Activated CD4-positive, alpha-beta T cell treated with anti-CD3 and anti-CD28 coated beads, Interleukin-2, Interleukin-4, amounts not matched to agents 100 ng/mL and 50 ng/mL, durations not matched to agents 16 hours and 8 hours (primary cell): ENCODE measurements at regions not wholly inside any gene's neighbourhood (a gene's known extent, or its start where the extent isn't known, plus 50 kb on each side); places are given as distances from the start of the nearest gene placed in this dataset.
"Not testable (repeated sequence)": the region's sequence is repeated elsewhere in the genome, so short reads cannot be mapped to it uniquely, and the experiment has no call there.

Source experiments
- DNase-seq: peaks from one replicate; pipeline ENCODE4 v3.0.0-alpha.2; 2020; ENCODE audit warnings: low spot score

DNA sequence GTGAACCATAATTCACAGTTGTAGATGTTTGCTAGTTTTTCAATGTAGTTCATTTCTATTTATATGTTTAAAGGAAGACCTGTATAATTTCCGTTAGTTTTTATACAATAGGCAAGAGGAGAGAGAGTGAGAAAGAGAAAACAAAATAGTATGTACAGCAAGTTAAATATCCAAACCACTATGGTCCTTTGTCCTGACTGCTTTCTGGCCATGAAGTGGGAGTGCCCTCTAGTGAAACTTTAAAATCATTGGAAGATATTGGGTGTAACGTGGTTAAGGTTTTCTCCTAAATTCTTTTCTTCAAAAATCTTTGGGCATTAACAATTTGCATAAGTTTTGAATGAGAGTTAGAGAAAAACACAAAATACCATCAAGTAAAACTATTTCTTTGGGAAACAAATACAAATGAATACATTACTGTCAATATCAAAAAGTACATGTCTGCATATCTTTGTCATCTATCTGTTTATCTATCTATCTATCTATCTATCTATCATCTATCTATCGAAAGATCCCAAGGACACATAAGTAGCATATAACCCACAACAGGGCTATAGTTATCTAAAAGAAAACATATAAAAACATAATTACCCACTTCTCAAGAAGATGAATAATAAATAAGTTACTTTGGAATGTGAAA, 534.6 kb upstream of the ATP11B start:
- DNase-seq = no peak

DNA sequence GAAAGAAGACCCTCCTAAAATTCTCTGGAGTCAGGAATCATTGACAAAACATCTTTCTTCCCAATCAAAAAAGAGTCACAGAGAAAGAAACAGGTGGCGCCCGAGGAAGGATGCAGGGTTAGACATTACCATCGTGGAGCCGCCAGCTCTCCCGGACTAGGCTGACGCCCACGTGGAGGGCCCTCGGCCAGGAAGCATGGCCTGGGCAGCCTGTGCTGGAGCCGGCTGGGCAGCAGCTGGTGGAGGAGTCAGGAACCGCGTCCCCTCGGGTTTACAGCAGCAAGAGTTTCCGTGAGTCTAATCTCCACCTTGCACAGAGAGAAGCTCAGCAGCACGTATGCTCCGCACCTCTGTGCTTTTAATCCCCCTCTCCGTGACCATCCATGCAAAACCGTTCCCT, 533.7 kb upstream of the ATP11B start:
- no peak for DNase-seq

DNA sequence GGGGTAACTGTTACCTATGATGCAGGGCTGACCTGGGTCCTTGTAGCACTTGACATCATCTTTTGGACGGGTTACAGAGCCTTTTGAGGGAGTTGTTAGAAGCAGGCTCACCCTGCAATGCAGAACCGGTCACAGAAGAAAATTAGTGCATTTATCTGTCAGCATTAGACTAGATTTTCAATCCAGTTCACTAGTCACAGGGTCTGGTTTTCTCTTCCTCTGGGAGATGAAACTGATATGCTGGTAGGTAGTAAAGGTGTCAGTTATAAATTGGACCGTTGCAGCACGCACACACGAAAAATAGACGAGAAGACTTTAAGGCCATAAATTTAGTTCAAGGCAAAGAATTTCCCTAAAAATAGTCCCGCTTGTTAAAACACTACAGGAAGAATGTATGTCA, 532.3 kb upstream of the ATP11B start:
- DNase-seq = no peak

DNA sequence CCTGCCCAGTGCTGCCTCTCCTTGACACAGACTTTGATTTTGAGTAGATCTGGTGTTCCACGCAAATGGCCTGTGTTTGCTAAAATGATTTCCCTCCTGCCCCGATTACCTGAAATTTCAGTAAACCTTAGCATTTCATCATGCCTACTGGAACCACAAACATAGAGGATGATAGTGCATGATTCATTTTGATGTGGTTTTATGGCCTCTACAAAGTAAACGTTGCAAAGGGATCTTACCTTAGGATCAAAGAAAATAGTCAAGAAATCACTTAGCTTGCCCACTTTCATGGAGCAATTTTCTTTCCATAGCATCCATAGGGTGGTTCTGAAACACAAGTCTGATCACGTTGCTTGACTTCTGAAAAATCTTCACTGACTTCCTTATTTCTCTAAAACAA, 524.6 kb upstream of the ATP11B start:
- no peak for DNase-seq

DNA sequence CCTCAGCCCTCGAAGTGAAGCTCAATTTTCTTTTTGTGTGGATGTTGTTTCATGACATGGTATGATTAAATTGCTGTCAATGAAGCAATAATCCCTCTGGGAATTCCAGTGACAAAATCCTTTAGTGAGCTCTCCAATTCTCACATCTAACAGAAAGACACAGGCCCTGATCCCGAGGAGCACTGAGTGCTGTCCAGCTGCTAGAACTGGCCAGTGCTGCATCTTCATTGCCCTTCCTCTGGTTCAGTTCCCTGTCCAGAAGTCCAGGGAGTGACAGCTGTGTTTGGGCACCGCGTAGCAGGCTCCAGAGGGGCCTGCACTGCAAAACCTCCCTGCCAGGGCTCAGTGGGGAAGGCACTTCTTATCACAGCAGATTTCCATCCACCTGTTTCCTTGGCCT, 516.8 kb upstream of the ATP11B start:
- no peak for DNase-seq

DNA sequence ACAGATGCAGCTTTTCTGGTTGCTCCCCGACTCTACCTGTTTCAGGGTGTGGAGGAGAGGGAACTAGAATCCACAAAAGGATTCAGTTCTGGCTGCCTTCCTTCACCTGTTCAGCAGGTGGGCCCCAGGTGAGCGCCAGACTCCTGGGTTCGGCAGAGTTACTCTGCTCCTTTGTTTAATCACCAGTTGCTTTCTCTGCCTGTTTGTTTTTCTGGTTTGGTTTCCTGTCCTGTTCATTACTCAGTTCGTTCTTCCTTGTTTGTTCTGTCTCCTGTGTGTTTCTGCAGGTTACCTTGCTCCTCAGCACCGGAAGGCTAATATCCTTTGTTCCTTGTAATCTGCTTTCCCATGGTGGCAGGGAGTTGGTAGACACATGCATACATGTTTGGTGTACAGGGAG, 508.5 kb upstream of the ATP11B start:
- DNase-seq = no peak

DNA sequence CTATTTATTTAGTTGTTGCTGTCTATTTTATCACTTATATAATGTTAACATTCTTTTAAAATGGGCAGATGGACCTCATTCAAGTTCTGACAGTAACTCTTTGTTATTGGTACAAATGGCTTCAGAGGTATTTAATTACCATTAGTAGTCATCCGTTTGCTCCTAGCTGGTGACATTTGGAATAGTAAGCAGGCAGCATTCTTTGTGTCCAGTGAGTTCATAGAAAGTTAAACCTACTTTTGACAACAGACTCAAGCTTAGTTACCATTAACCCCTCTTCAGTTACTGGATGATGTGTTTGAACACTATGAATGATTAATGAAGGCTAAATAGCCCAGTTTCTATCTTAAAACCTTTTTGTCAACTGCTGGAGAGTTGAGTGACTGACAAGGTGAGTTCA, 500.7 kb upstream of the ATP11B start:
- no peak for DNase-seq

DNA sequence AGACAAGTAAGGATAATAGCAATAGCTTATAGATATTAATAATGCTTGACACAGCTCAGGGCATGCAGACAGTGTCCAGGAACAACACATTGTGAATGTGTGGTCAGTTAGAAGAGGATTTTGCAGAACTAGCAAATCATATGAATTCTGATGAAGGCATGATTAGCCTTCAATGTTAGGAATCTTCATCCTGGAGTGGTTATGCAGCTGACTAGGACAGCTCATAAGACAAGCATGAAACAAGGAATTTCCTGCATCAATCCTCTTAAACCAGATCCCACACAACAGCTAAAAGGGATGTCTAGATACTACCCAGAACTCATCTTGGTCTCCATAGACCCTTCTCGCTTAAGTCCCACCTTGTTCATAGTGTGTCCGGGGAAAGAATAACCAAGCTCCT, 499.0 kb upstream of the ATP11B start:
- no peak for DNase-seq

DNA sequence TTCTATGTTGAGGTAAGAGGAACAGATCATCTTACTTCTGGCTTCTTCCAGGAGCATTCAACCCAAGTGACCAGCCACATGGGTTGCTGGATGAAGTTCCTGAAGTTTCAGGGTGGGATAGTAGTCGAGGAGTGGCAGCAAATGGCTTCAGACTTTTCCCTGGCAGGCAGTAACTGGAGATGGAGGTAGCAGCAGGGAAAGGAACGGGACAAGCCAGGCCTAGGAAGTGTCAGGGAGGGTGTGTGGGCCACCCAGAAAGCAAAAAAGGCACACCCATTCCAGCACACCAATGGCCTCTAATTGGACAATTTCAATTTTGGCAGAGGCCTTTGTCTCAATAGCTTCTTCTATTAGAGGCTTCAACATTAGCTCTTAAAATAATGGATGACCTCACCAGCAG, 498.6 kb upstream of the ATP11B start:
- no peak for DNase-seq

DNA sequence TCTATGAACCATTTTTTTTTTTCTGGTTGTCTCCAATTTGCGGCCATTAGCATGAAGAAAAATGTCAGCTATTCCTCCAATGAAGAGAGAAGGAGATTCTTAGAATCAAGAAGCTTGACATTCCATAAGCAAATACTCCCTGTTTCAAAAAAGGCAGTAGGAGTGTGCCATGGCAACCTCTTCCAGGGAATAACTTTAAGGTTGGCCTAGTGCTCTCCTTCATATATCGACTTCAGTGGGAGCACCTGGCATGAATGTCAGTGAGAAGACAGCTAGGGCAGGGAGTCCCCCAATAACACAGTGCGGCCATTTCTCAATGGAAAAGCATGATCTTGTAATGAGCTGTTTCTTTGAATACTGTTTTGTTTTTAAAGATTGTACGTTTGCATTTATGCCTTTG, 493.0 kb upstream of the ATP11B start:
- no peak for DNase-seq

DNA sequence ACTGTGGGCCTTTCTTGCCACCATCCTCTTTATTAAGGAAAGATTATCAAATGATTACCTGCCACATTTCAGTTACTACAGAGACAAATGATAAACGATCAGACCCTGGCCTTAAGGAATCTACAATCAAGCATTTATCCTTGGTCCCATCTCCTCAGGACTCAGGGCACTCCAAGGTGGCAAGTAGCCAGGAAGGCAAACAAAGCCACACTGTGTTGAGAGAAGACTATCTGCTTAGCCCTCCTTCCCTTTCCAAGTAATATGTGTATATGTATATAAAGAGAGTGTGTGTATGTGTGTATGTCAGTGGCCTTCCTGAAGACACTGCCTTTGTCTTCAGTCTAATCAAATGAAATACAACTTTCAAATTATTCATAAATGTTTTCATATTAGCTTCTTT, 490.1 kb upstream of the ATP11B start:
- no peak for DNase-seq

DNA sequence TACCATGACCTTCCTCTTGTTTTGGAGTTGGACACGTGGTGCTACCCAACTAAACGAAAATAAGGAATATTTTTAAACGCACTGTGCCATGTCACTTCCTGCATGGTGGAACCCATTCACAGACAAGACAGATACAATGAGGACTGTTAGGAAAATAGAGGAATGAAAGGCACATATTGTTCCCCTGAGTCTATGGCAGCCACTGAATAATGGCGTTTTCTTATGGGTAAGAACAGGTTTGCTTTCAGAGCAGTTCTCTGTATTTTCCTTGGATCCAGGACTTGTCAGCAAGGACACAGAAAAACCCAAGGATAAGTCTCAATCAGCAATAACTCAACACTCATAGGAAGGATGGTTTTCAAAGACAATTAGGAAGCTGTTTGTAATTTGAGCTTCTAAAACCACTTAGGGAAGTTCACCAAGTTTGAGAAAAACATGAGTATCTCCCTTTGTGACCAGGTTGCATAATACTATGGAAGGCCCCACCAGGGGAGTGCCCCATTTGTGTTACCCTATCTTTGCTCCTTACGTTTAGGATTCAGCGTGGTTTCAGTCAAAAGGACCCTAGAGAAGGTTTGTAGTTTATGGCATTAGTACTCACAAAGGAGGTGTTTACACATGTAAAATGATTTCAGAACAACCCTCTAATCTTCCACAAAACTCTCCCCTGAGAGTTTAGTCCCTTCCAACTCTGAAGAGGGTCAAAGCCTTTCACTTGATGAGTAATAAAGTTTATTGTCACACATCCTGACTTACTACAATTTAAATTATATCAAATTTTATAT, 487.2 kb upstream of the ATP11B start:
- DNase-seq = no peak

DNA sequence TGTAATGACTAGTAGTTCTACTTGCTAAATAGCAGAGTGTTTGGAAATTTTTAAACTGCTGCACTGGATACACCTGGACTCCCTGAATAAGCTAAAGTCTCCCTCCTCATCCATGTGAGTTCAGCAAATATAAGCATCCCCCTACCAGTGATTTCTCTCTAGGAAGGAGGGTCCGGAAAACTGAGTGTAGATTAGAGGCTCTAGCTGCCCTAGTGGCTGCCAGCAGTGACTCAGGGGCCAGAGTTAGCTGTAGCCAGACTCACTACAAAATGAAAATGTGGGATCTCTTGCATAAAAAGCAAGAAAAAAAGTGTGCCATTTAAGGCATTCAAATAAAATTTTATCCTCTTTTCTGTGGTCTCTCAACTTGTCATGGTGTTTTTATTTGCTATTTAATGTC, 485.0 kb upstream of the ATP11B start:
- no peak for DNase-seq

DNA sequence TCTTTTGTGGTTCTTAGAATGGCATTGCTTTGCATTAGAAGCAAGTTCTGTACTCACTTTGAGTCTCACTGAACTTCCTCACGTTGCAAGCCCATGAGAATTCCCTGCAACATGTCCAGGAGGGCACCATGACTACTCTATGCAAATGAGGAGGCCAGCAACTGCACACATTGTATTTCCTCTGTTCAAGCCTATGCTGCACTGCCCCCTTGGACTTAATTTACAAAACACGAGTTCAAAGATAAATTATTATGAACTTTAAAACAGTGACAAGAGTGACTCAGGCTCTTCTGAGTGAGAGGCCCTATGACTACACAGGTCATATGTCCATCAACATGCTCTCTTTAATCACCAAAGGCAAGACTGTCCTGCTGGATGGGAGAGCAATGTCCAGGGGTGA, 484.2 kb upstream of the ATP11B start:
- DNase-seq = no peak

DNA sequence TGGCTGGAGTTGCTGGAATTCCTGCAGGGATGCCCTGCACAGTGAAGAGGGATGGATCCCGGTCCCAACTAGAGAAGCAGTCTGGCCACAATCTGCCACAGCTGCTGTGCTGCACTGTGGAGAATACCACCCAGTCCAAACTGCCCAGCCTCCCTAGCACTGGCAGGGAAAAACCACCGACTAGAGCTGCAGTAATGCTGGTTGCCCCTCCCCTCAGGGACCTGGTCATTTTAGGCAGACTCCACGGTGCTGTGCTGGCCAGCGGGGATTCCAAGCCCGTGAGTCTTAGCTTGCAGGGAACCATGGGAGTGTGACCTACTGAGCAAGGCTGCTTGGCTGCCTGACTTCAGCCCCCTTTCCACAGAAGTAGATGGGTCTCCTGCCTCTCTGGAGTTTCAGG, 478.0 kb upstream of the ATP11B start:
- DNase-seq = no peak

DNA sequence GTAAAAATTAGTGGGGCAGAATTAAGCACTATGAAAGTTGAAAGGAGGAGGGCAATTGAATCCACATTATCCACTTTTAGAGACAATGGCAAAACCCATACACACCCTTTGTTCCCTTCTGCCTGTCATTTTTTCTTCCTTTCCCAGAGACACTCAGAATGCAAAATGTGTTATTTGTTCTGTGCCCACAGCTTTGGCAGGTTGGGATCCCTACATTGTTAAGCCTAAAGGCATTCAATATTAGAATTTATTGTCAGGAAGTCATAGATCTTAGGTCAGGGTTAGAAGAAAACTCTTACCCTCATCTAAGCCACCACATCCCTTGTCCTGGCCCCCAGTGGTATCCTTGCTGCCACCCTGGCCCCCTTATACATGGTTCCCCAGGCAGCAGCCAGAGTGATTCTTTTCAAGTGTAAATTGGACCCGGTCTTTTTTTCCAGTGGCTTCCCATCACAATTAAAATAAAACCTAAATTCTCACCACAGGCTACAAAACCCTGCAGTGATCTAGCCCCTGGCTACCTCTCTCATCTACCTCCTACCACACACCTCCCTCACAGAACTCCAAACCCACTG, 470.1 kb upstream of the ATP11B start:
- DNase-seq = no peak

DNA sequence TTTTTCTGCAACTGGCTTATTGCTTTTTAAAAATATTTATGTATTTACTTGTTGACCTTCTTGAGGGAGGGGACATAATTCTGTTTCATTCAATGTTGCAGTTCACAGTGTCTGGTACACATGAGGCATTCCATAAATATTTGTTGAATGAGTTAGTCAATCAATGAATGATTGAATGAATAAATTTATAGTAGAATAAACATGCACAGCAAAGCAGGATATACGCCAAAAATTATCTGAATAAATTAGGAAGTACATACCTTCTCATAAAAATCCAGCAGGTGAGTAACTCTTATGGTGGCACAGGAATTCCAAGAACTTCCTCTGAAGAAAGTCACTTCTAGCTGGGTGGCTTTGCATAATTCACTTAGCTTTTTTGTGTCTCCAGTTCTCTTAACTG, 469.4 kb upstream of the ATP11B start:
- DNase-seq = no peak

DNA sequence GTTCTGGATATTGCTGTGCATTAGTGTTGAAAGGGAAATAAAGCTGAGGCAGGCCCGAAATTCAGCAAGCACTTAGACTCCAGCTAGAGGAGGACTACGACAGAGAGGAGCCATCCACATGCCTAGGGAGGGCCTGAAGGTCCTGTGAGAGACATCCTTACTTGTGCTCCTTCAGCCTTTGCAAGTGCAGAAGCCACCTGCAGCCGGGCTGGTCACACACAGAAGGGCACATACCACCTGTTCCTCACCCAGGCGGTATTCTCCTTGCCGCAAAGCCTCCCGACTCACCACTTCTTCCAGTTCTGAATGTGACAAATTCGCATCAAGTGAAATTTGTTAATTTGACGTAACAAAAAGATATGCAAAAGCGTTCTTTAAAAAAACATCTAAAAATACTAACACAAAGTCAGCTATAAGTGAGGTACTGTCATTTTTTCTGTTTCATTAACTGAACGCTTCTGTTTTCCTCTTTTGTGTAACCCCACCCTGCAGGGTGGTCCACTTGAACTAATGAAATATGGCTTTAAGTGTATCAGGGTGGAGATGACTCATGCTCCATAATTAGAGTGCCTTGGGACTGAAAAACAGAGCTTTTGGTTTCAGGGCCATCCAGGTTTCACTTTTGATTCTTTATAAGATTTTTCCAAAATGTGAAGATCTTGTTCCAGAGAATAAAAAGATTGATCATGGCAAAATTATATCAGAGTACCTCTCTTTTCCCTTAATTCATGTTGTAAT, 467.9 kb upstream of the ATP11B start:
- no peak for DNase-seq

DNA sequence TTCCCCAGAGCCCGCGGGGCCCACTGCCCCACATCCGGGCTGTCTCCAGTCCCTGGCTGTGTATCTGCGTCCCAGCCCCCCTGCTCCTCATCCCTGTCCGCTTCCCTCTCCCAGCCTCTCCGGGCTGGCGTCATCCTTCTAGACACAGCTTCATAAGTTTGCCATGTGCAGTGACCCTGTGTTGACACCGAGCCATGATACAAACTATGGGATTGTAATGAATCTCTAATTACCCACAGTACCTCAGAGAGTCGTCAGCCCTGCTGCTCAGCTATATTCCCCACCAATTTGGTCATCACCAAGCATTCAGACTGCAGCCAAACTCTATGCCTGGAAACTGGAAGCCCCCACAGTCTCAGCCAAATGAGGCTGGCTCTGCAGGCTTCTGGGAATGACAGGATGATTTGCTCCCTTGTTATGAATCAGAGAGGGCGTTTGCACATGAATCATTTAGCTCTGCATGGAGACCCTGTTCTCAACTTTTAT, 466.1 kb upstream of the ATP11B start:
- DNase-seq = no peak

DNA sequence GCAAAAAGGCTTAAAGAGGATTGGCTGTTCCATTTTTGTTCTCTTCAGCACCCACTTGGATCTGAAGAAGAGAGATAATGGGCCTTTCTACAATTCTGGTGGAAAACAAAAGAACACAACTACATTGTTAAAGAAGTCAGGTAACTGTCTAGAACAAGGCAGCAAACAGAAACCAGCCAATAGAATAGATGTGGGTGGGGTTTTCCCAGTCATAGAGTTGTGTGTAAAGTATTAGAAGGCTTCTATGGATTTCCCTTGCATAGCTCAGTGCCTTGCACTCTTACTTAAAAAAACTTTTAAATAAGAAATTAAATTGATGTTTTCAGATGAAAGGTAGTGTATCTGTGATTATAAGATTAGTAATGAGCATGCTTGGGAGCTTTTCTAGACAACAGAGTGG, 462.7 kb upstream of the ATP11B start:
- DNase-seq = no peak

DNA sequence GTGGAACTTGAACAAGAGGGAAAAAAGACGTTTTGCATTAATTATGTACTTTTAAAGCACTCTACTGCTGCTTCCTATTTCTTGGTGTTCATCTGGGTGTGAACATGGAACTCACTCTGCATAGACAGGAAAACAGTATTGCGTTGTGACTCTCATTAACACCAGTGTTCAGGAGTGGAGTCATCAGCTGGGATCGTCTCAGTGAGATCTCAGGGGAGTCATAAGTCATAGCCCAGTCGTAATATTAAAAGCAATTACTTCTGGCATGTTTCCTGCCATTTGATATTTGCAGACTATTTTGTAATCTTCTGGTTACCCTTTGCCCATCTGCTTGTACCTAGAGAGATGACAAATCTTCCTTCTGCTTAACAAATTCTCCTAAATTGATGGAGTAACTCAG, 462.0 kb upstream of the ATP11B start:
- DNase-seq = no peak

DNA sequence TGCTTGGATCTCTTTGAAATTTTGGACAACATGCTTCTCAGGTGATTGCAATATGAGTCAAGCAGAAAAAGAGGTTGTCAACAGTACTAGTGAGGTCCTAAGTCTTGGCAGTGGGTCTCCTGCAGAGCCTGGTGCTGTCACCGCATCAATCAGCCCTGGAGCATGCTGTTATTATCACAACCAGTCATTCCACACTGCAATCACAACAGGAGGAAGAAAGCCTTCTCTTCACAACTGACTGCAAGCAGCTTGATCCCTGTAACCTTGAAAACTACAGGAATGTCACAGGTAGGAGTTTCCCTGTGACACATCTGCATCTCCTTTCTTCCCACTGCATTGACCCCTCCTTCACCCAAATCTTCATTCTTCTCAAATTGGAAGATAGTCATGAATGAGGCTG, 451.1 kb upstream of the ATP11B start:
- no peak for DNase-seq

DNA sequence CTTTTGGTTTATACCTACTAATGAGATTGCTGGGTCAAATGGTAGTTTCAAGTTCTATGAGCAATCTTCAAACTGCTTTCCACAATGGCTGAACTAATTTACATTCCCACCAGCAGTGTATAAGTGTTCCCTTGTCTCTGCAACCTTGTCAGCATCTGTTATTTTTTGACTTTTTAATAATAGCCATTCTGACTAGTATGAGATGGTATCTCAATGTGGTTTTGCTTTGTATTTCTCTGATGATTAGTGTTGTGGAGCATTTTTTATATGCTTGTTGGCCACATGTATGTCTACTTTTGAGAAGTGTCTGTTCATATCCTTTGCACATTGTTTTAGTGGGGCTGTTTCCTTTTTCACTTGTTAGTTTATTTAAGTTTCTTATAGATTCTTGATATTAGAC, 449.3 kb upstream of the ATP11B start:
- DNase-seq = not testable (repeated sequence)
